Activated naive CD4-positive, alpha-beta T cell treated with anti-CD3 and anti-CD28 coated beads, Interleukin-2, amount 50 U/mL, for 16 hours (primary cell): ENCODE measurements at regions not wholly inside any gene's neighbourhood (a gene's known extent, or its start where the extent isn't known, plus 50 kb on each side); places are given as distances from the start of the nearest gene placed in this dataset.

Experiments
- DNase-seq: peaks from one replicate; pipeline ENCODE4 v3.0.0-alpha.2; 2020

GRCh38 chr14:96617635-96618034 is 115.5 kb downstream of the PAPOLA start:
- DNase-seq = no peak

GRCh38 chr14:96622926-96623325 is 120.7 kb downstream of the PAPOLA start:
- DNase-seq = no peak

DNA sequence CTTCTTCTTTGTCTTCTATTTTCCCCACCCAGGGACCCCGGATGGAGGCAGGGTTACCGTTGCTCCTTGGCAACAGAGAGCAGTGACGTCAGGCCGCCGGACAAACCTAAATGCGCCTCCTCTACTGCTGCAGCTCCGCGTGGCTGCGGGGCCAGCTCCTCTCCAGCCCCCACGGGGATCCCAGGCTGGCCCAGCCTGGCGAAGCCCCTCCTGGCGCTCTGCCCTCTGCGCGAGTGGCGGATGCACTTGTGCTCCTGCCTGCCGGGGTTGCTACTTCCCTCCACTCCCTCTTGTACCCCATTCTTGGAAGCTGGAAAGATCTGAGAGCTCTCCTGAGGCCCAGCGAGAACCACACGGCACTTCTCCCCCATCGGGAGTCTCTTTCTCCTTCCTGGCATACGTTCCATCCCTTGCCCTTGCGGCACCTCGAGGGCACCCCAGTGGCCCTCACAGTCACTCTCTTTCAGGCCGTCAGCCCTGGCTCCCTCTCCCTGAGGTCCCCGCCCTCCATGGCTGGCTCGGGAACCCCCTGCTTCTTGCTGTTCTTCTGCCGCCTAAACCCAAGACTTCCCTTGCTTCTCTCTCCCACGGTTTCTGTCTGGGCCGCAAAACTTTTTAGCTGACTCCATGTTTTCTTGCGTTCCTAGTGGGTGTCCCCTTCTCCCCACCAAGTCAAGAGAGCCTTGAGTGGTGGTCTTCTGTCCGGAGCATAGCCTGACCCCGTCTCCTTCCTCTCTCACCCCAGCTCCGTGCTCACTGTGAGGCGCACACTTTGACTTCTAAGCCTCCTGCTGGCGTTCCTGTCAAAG is 121.7 kb downstream of the PAPOLA start:
- DNase-seq = no peak

GRCh38 chr14:96624661-96625425 is 122.7 kb downstream of the PAPOLA start:
- no peak for DNase-seq

DNA sequence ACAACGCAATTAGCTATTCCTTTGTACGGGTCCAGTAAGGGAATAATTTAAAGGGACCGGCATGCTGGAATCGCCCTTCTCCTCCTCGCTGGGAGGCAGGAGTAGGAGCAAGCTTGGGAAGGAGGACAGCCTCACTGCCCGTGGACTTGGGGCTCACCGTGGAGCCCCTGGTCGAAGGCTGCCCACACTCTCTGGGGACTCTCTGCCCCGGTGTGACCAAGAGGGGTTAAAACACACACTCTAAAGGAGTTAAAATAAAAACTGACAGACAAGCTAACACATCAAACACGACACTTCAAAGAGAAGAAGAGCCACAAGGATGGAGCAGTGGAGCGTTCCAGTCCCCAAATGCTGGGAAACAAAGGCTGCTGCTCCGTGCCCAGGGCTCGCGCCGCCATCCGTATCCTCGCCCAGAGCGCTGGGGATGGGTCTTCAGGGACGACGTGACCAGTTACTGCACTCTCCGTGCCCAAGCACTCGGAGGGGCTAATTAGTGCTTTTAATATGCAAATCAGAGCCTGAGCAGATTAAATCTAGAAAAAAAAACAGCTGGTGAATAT is 123.3 kb downstream of the PAPOLA start:
- DNase-seq = no peak

- no peak for DNase-seq
These were observed 124.1 kb downstream of the PAPOLA start for GRCh38 chr14:96626121-96626768.

- no peak for DNase-seq
These were observed 124.7 kb downstream of the PAPOLA start for GRCh38 chr14:96626916-96627315.

- DNase-seq = no peak
These were observed 125.2 kb downstream of the PAPOLA start for GRCh38 chr14:96627386-96627785.

DNA sequence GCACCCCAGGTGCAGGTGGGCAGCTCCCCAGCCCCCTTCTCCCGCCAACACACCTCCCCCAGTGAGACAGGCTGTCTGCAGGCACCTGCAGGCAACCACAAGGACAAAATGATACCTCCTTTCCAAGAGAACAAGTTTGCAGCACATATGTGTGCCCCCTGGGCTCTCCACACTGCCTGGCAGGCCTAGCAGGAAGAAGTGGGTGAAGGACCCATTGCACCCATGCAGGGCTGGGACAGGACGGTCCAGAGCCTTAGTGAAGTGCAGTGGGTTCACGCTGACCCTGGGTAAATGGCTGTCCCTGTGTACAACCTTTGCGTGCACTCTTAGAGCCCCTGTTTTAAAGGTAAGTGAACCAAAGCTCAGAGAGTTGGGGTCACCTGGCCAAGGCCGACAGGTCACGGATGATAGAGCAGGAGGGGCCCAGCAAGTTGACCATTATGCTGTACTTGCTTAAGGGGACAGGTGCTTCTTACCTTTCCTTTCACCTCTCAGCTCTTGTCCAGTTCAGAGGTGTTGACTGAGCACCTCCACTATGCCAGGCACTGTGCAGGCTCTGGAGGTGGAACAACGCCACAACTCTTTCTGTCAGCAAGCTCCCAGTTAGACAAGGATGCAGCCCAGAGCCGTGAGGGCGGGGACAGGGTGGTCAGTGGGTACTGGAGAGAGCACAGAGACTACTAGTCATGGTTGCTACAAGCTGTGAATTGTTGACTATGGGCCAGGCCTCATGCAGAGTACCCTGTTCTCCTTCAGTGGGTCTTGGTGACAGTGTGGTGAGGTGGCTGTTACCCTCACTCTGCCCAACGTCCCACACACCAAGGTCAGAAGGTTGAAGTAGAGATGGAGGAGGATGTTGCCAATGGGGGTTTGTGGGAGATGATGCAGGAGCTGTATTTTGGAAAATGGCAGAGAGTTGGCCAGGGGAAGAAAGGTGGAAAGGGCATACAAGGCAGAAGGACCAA is 125.9 kb downstream of the PAPOLA start:
- no peak for DNase-seq

- DNase-seq = no peak
These were observed 126.9 kb downstream of the PAPOLA start for GRCh38 chr14:96629082-96629481.

DNA sequence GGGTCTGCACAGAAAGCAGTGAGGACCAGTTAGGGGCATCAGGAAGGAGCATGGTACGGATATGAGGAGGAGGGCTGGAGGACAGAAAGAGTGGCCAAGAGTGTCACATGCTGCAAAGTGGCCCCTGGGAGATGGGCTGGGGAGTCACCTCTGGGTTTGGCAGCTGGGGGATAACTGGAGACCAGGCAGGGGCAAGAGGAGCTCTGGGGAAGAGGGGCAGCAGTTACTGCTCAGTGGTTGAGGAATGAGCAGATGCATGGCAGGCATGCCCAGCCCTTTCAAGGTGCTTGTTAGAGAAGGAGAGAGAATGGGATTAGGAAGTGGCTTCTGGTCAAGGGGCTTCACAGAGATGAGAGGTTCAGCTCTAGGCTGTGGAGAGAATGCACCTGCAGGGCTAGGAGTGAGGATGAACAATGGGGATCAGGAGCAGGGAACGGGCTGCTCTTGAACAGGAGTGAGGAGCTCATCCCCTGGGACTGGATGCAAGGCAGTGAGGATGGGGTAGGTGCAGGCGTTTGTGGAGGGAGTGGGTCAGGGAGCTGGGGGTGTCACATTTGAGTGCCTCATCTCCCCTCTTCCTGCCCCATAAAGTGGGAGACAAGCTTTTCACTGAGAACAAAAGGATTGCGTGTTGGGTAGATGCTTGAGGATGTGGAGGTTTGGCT is 127.5 kb downstream of the PAPOLA start:
- no peak for DNase-seq

GRCh38 chr14:96630281-96630680 is 128.1 kb downstream of the PAPOLA start:
- DNase-seq = no peak

GRCh38 chr14:96631030-96631429 is 128.8 kb downstream of the PAPOLA start:
- DNase-seq = no peak

GRCh38 chr14:96631621-96632362 is 129.6 kb downstream of the PAPOLA start:
- no peak for DNase-seq

GRCh38 chr14:96632363-96632758 is 130.2 kb downstream of the PAPOLA start:
- no peak for DNase-seq

DNA sequence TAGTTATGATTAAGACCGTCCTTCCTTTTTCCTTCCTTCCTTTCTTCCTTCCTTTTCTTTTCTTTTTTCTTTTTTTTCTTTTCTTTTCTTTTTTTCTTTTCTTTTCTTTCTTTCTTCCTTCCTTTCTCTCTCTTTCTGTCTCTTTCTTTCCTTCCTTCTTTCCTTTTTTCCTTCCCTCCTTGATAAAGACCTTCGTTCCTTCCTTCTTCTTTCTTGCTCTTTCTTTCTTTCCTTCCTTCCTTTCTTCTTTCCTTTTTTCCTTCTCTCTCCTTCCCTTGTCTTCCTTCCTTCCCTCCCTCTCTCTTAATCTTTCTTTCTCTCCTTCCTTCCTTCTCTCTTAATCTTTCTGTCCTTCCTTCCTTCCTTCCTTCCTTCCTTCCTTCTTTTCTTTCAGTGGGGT is 130.9 kb downstream of the PAPOLA start:
- no peak for DNase-seq

GRCh38 chr14:96634481-96634880 is 132.3 kb downstream of the PAPOLA start:
- no peak for DNase-seq

DNA sequence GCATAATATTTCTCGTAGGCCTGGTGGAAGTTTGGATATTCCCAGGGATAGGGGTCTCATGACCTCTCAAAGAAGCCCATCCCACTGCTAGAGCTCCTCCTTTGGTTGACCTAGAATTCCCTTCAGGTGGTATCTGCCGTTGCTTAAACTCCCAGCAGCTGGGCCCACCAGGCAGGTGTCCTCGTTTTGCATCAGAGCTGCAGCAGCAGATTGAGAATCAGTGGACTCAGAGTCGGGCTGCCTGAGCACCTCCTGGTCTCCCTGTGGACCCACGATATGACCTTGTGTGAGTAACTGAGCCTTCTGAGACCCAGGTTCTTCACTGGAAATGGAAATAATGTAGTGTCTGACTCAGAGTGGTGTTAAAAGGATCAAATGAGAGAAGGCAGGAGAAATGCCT is 132.7 kb downstream of the PAPOLA start:
- DNase-seq = no peak

DNA sequence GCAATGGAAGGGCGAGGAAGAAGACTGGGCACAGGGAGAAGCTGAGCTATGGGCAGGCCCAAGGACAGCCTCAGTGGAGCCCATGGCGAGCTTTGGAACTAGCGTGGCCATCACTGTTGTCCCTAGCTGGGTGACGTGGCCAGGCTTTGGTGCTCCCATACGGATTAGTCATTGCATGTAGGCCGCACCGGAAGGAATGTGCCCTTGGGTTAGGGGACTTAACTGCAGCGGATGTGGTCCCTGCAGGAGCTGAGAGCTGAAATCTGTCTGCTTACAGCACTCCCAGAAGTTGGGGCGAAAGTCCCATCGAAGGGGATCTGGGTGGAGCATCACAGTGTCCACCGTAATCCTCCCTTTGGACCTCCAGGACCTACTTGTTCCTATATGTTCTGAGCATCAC is 133.7 kb downstream of the PAPOLA start:
- no peak for DNase-seq

GRCh38 chr14:96637521-96637920 is 135.3 kb downstream of the PAPOLA start:
- no peak for DNase-seq
